ENCODE measurements at regions not wholly inside any gene's neighbourhood (a gene's known extent, or its start where the extent isn't known, plus 50 kb on each side); places are given as distances from the start of the nearest gene placed in this dataset.

DNA sequence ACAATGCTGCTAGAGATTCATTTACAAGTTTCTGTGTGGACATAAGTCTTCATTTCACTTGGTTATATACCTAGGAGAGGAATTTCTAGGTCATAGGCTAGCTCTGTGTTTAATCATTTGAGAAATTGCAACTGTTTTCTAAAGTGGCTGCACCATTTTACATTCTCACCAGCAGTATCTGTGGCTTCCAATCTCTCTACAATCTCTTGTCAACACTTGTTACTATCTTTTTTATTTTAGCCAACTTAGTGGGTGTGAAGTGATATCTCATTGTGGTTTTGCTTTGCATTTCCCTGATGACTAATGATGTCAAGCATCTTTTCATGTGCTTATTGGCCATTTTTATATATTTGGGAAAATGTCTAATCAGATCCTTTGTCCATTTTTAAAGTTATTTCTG, 53.0 kb upstream of the DRGX start:
- peak; percentile 2 for DNase-seq (ENCODE audit: low read depth)
- Mint-ChIP-seq H3K9me3 (ENCODE audit: unreplicated experiment) (peaks cover 7% of the 10 kb centered on the region), H3K27ac (ENCODE audit: unreplicated experiment) (no peak overlapping the region), H3K4me1 (ENCODE audit: low read depth, unreplicated experiment) (no peaks in the 10 kb centered on the region), H3K27me3 (ENCODE audit: low read depth, unreplicated experiment) (no peaks in the 10 kb centered on the region), H3K4me3 (ENCODE audit: unreplicated experiment) (no peak overlapping the region), H3K36me3 (ENCODE audit: low read depth, unreplicated experiment) (peaks cover under 1% of the 10 kb centered on the region)
- Histone ChIP-seq H2AFZ (ENCODE audit: low read depth, low read length) (no peak overlapping the region), H3K27me3 (ENCODE audit: insufficient read depth, low read length) (no peaks in the 10 kb centered on the region), H3K9ac (ENCODE audit: low read length) (no peak overlapping the region), H3K27ac (ENCODE audit: low read depth, low read length) (no peak overlapping the region), H3K4me1 (ENCODE audit: insufficient read depth, low read length) (no peaks in the 10 kb centered on the region), H4K20me1 (ENCODE audit: insufficient read depth, low read length) (no peaks in the 10 kb centered on the region), H3K9me3 (ENCODE audit: insufficient read depth, low read depth, low read length) (no peaks in the 10 kb centered on the region), H3K36me3 (ENCODE audit: insufficient read depth, low read length) (no peaks in the 10 kb centered on the region), H3K79me2 (ENCODE audit: insufficient read depth, low read length) (no peaks in the 10 kb centered on the region), H3K4me3 (ENCODE audit: insufficient read depth, low read depth, low read length) (no peak overlapping the region), H3K4me2 (ENCODE audit: low read length) (no peak overlapping the region)
- FAIRE-seq = no peak
- TF ChIP-seq EZH2 (IDR thresholded peaks at IDR 0.05; ENCODE audit: insufficient read depth, low read length) (no peak), CTCF (IDR thresholded peaks at IDR 0.05; ENCODE audit: insufficient read depth, low read depth, low read length) (no peak)

- Histone ChIP-seq H3K27me3 (ENCODE audit: insufficient read depth, low read length) (no peaks in the 10 kb centered on the region), H4K20me1 (ENCODE audit: insufficient read depth, low read length) (no peaks in the 10 kb centered on the region), H3K36me3 (ENCODE audit: insufficient read depth, low read length) (no peaks in the 10 kb centered on the region), H3K4me3 (ENCODE audit: insufficient read depth, low read depth, low read length) (no peak overlapping the region), H3K4me2 (ENCODE audit: low read length) (no peak overlapping the region), H2AFZ (ENCODE audit: low read depth, low read length) (no peak overlapping the region), H3K9me3 (ENCODE audit: insufficient read depth, low read depth, low read length) (no peaks in the 10 kb centered on the region), H3K4me1 (ENCODE audit: insufficient read depth, low read length) (peaks cover 4% of the 10 kb centered on the region), H3K27ac (ENCODE audit: low read depth, low read length) (no peak overlapping the region), H3K9ac (ENCODE audit: low read length) (no peak overlapping the region), H3K79me2 (ENCODE audit: insufficient read depth, low read length) (no peaks in the 10 kb centered on the region)
- TF ChIP-seq CTCF (IDR thresholded peaks at IDR 0.05; ENCODE audit: insufficient read depth, low read depth, low read length) (no peak), EZH2 (IDR thresholded peaks at IDR 0.05; ENCODE audit: insufficient read depth, low read length) (no peak)
- no peaks in the 10 kb centered on the region for H3K36me3 Mint-ChIP-seq (ENCODE audit: low read depth, unreplicated experiment)
- peaks cover 5% of the 10 kb centered on the region for H3K9me3 Mint-ChIP-seq (ENCODE audit: unreplicated experiment)
- no peak overlapping the region for H3K4me3 Mint-ChIP-seq (ENCODE audit: unreplicated experiment)
- no peak overlapping the region for H3K27ac Mint-ChIP-seq (ENCODE audit: unreplicated experiment)
- H3K4me1 Mint-ChIP-seq (ENCODE audit: low read depth, unreplicated experiment) = no peaks in the 10 kb centered on the region
- DNase-seq (ENCODE audit: low read depth) (peak; percentile 46), FAIRE-seq (no peak)
- H3K27me3 Mint-ChIP-seq (ENCODE audit: low read depth, unreplicated experiment) = no peaks in the 10 kb centered on the region
Observed at GRCh38 chr10:49446031-49446430, 50.1 kb upstream of the DRGX start.
